HG03060 (cell line): ENCODE measurements at regions not wholly inside any gene's neighbourhood (a gene's known extent, or its start where the extent isn't known, plus 50 kb on each side); places are given as distances from the start of the nearest gene placed in this dataset.

Experiments used
- ATAC-seq: cut with Tn5 transposase; IDR thresholded peaks from one replicate; pipeline ENCODE4 v1.9.1; 2021; ENCODE audit warnings: low read depth, moderate number of reproducible peaks; ENCODE audit not compliant: unreplicated experiment

GRCh38 chr17:77320044-77320440, 179.3 kb downstream of the SEC14L1 start:
- ATAC-seq, result no peak

- no peak for ATAC-seq
These were observed 179.9 kb downstream of the SEC14L1 start for GRCh38 chr17:77320485-77321256.

GRCh38 chr17:77321649-77322513, 181.1 kb downstream of the SEC14L1 start:
- no peak for ATAC-seq

GRCh38 chr17:77322514-77323412, 182.0 kb downstream of the SEC14L1 start:
- ATAC-seq, result no peak

- no peak for ATAC-seq
These were observed 182.8 kb downstream of the SEC14L1 start for GRCh38 chr17:77323413-77324171.

GRCh38 chr17:77324227-77324626, 183.5 kb downstream of the SEC14L1 start:
- ATAC-seq, result no peak

- ATAC-seq, result no peak
These were observed 184.9 kb downstream of the SEC14L1 start for GRCh38 chr17:77325577-77326075.

GRCh38 chr17:77326076-77326591, 185.4 kb downstream of the SEC14L1 start:
- ATAC-seq, result no peak

- no peak for ATAC-seq
These were observed 185.9 kb downstream of the SEC14L1 start for GRCh38 chr17:77326636-77327035.

- no peak for ATAC-seq
These were observed 186.4 kb downstream of the SEC14L1 start for GRCh38 chr17:77327181-77327565.

GRCh38 chr17:77327566-77328464, 187.0 kb downstream of the SEC14L1 start:
- no peak for ATAC-seq

- ATAC-seq, result no peak
These were observed 188.3 kb downstream of the SEC14L1 start for GRCh38 chr17:77328823-77329740.

GRCh38 chr17:77329741-77330531, 189.2 kb downstream of the SEC14L1 start:
- no peak for ATAC-seq

GRCh38 chr17:77330602-77331081, 189.9 kb downstream of the SEC14L1 start:
- no peak for ATAC-seq

GRCh38 chr17:77331301-77331864, 190.6 kb downstream of the SEC14L1 start:
- ATAC-seq, result peak; percentile 63
